ENCODE measurements at regions not wholly inside any gene's neighbourhood (a gene's known extent, or its start where the extent isn't known, plus 50 kb on each side); places are given as distances from the start of the nearest gene placed in this dataset.

- Histone ChIP-seq H3K27me3 (no peaks in the 10 kb centered on the region), H3K36me3 (no peaks in the 10 kb centered on the region), H3K4me1 (no peaks in the 10 kb centered on the region), H3K27ac (no peak overlapping the region), H3K4me3 (no peak overlapping the region), H3K9me3 (no peaks in the 10 kb centered on the region)
- intact Hi-C loops (cut with DNase I), result no loop called here
- no peak for TF ChIP-seq CTCF (IDR thresholded peaks at IDR 0.05)
- no peak for ATAC-seq
- no peak for DNase-seq
These were observed 310.8 kb downstream of the EIPR1 start for GRCh38 chr2:3066831-3067230.

GRCh38 chr2:3065928-3066327, 311.7 kb downstream of the EIPR1 start:
- no peak overlapping the region for H3K27ac ChIP-seq
- no peaks in the 10 kb centered on the region for H3K27me3 ChIP-seq
- H3K4me3 ChIP-seq, result no peak overlapping the region
- no peaks in the 10 kb centered on the region for H3K36me3 ChIP-seq
- no peaks in the 10 kb centered on the region for H3K4me1 ChIP-seq
- TF ChIP-seq CTCF (IDR thresholded peaks at IDR 0.05), result no peak
- DNase-seq, result no peak
- no peaks in the 10 kb centered on the region for H3K9me3 ChIP-seq
- no peak for ATAC-seq
- intact Hi-C loops (cut with DNase I), result no loop called here

- DNase-seq, result no peak
- intact Hi-C loops (cut with DNase I), result no loop called here
- Histone ChIP-seq H3K9me3 (no peaks in the 10 kb centered on the region), H3K4me1 (no peaks in the 10 kb centered on the region), H3K4me3 (no peak overlapping the region), H3K36me3 (no peaks in the 10 kb centered on the region), H3K27me3 (no peaks in the 10 kb centered on the region), H3K27ac (no peak overlapping the region)
- no peak for ATAC-seq
- no peak for TF ChIP-seq CTCF (IDR thresholded peaks at IDR 0.05)
These were observed 314.9 kb downstream of the EIPR1 start for GRCh38 chr2:3062476-3063260.

- H3K9me3 ChIP-seq, result no peaks in the 10 kb centered on the region
- intact Hi-C loops (cut with DNase I), result no loop called here
- ATAC-seq, result no peak
- no peak for TF ChIP-seq CTCF (IDR thresholded peaks at IDR 0.05)
- DNase-seq, result no peak
- H3K36me3 ChIP-seq, result no peaks in the 10 kb centered on the region
- H3K27ac ChIP-seq, result no peak overlapping the region
- H3K4me3 ChIP-seq, result no peak overlapping the region
- H3K4me1 ChIP-seq, result no peaks in the 10 kb centered on the region
- H3K27me3 ChIP-seq, result no peaks in the 10 kb centered on the region
These were observed 317.6 kb downstream of the EIPR1 start for GRCh38 chr2:3060049-3060448.

GRCh38 chr2:3059141-3059925, 318.3 kb downstream of the EIPR1 start:
- DNase-seq (no peak), ATAC-seq (no peak)
- H3K36me3 ChIP-seq, result no peaks in the 10 kb centered on the region
- H3K4me3 ChIP-seq, result no peak overlapping the region
- H3K4me1 ChIP-seq, result no peaks in the 10 kb centered on the region
- no peak for TF ChIP-seq CTCF (IDR thresholded peaks at IDR 0.05)
- H3K27ac ChIP-seq, result no peak overlapping the region
- no peaks in the 10 kb centered on the region for H3K27me3 ChIP-seq
- H3K9me3 ChIP-seq, result no peaks in the 10 kb centered on the region
- intact Hi-C loops (cut with DNase I), result no loop called here

Data from upper lobe of right lung (tissue), 1 donor.